Upper lobe of right lung (tissue), 1 donor: ENCODE measurements at regions not wholly inside any gene's neighbourhood (a gene's known extent, or its start where the extent isn't known, plus 50 kb on each side); places are given as distances from the start of the nearest gene placed in this dataset.
"Not testable (repeated sequence)": the region's sequence is repeated elsewhere in the genome, so short reads cannot be mapped to it uniquely, and the experiment has no call there.

ENCODE experiments used
- ATAC-seq: fragments of 200-7000 bp; cut with Tn5 transposase; one replicate; pipeline ENCODE4 v1.9.1; 2020; ENCODE audit warnings: mild to moderate bottlenecking, moderate library complexity
- DNase-seq: peaks from one replicate; pipeline ENCODE4 v3.0.0-alpha.2; 2020
- H3K27ac ChIP-seq: fragments of 200-600 bp; one replicate; pipeline ENCODE4 v1.8.0; 2022
- H3K27me3 ChIP-seq: fragments of 200-600 bp; one replicate; pipeline ENCODE4 v1.8.0; 2022; ENCODE audit warnings: mild to moderate bottlenecking
- H3K36me3 ChIP-seq: fragments of 200-600 bp; one replicate; pipeline ENCODE4 v1.8.0; 2022
- H3K4me1 ChIP-seq: fragments of 200-600 bp; one replicate; pipeline ENCODE4 v1.8.0; 2022
- H3K4me3 ChIP-seq: fragments of 200-600 bp; one replicate; pipeline ENCODE4 v1.8.0; 2022; ENCODE audit warnings: mild to moderate bottlenecking
- H3K9me3 ChIP-seq: fragments of 200-600 bp; one replicate; pipeline ENCODE4 v1.8.0; 2022
- intact Hi-C: fragments of 100-400 bp; cut with DNase I; formaldehyde crosslinking; loops from one replicate; pipeline ENCODE4 v1.11.0; 2022
- TF ChIP-seq, protein P1 (sequence below): fragments of 200-600 bp; IDR thresholded peaks from one replicate; pipeline ENCODE4 v1.8.0; 2022; ENCODE audit warnings: antibody characterized with exemption
- donor health status: DM: no; HTN: yes; CAD: no; lungs with severe emphysema.

DNA sequence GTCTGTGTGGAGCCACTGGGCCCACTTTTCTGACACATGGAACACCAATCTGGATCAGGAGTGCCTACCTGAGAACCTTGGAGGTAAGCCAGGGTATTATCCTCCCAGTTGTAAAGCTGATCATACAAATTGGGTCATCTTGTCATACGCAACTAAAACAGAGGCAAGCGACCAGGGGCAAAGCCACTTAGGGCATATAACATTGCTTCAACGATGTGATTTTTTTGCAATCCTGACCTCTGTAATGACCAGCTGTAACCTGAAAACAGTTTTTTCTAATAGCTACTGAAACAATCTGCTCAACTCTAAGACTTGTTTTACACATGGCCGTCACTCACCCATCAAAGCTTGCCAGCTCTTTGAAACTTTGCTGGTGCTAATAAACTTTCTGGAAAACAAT lies 261.5 kb upstream of the AGTR2 start:
- Histone ChIP-seq H3K27me3 (no peaks in the 10 kb centered on the region), H3K27ac (no peak overlapping the region), H3K36me3 (no peaks in the 10 kb centered on the region), H3K4me1 (no peaks in the 10 kb centered on the region), H3K9me3 (no peaks in the 10 kb centered on the region), H3K4me3 (no peak overlapping the region)
- no peak for ATAC-seq
- no peak for DNase-seq
- TF ChIP-seq, protein P1, sequence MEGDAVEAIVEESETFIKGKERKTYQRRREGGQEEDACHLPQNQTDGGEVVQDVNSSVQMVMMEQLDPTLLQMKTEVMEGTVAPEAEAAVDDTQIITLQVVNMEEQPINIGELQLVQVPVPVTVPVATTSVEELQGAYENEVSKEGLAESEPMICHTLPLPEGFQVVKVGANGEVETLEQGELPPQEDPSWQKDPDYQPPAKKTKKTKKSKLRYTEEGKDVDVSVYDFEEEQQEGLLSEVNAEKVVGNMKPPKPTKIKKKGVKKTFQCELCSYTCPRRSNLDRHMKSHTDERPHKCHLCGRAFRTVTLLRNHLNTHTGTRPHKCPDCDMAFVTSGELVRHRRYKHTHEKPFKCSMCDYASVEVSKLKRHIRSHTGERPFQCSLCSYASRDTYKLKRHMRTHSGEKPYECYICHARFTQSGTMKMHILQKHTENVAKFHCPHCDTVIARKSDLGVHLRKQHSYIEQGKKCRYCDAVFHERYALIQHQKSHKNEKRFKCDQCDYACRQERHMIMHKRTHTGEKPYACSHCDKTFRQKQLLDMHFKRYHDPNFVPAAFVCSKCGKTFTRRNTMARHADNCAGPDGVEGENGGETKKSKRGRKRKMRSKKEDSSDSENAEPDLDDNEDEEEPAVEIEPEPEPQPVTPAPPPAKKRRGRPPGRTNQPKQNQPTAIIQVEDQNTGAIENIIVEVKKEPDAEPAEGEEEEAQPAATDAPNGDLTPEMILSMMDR, result no peak
- intact Hi-C loops, result no loop called here

DNA sequence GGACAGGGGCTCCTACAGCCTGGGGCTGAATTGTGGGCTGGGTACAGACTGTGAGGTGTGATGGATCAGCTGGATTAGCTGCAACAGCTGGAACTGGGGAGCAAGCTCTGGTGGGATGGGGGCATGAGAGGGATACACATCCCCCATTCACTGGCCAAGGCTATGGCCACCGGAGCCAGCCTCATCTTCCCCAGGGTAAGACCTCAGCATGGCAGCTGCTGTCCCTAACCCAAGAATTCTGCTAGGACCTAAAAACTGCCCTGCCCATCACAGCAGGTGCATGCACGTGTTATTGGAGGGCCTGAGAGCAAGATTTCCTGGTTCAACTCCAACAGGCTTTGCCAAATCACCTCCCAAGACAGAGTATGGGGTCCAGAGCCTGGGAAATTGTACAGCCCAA lies 258.6 kb upstream of the AGTR2 start:
- TF ChIP-seq, protein P1, result no peak
- DNase-seq, result no peak
- intact Hi-C loops, result no loop called here

DNA sequence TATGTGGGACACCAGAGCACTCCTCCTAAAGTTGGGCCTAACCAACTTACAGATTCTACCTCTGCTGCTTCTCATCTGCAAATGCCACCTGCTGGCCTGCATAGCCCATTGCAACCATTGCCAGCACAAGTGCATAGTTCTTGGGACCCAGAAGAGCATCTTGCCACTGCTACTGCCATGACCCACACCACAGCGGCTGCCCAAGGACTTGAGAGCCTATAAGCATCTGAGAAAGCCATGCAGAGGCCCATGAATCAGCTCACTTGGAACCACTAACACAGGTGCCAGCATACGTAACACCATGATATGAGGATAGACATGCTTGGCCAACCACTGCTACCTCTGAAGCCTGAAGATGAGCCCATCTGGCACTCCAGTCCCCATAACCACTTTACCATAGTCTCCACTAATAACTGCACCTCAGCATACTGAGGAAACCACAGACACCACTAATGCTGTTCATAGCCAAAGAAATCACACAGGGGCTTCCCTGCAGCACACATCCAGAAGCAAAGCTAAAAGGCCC lies 258.1 kb upstream of the AGTR2 start:
- no peak overlapping the region for H3K27ac ChIP-seq
- H3K4me1 ChIP-seq, result no peaks in the 10 kb centered on the region
- no peaks in the 10 kb centered on the region for H3K27me3 ChIP-seq
- TF ChIP-seq, protein P1, result no peak
- intact Hi-C loops, result no loop called here
- no peaks in the 10 kb centered on the region for H3K9me3 ChIP-seq
- no peak overlapping the region for H3K4me3 ChIP-seq
- ATAC-seq (no peak), DNase-seq (no peak)
- no peaks in the 10 kb centered on the region for H3K36me3 ChIP-seq

More for the DNA sequence above, 258.6 kb upstream of the AGTR2 start:
- Histone ChIP-seq H3K36me3 (no peaks in the 10 kb centered on the region), H3K9me3 (no peaks in the 10 kb centered on the region), H3K27ac (no peak overlapping the region), H3K4me1 (no peaks in the 10 kb centered on the region), H3K27me3 (no peaks in the 10 kb centered on the region), H3K4me3 (no peak overlapping the region)
- no peak for ATAC-seq

DNA sequence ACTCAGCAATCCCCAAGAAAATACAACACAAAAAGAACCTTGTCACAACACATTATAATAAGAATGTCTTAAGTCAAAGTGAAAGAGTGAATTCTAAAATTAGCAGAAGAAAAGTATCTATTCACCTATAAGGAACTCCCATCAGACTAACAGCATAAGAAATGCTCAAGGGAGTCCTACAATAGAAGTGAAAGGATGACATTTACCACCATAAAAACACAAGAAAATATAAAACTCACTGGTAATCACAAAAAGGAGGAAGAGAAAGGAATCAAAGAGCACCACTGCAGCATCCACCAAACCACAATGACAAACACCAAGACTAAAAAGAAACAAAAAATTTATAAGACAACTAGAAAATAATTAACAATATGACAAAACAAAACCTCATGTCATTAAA lies 257.0 kb upstream of the AGTR2 start:
- ATAC-seq, result no peak
- H3K27ac ChIP-seq, result no peak overlapping the region
- no peak for DNase-seq
- H3K27me3 ChIP-seq, result no peaks in the 10 kb centered on the region
- no peaks in the 10 kb centered on the region for H3K36me3 ChIP-seq
- no peaks in the 10 kb centered on the region for H3K9me3 ChIP-seq
- H3K4me1 ChIP-seq, result no peaks in the 10 kb centered on the region
- H3K4me3 ChIP-seq, result no peak overlapping the region
- TF ChIP-seq, protein P1, result no peak
- intact Hi-C loops, result no loop called here

DNA sequence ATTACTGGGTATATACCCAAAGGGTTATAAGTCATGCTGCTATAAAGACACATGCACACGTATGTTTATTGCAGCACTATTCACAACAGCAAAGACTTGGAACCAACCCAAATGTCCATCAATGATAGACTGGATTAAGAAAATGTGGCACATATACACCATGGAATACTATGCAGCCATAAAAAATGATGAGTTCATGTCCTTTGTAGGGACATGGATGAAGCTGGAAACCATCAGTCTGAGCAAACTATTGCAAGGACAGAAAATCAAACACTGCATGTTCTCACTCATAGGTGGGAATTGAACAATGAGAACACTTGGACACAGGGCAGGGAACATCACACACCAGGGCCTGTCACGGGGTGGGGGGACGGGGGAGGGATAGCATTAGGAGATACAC lies 254.9 kb upstream of the AGTR2 start:
- H3K9me3 ChIP-seq, intact Hi-C loops, H3K27ac ChIP-seq, H3K4me1 ChIP-seq, ATAC-seq, H3K27me3 ChIP-seq, H3K4me3 ChIP-seq, DNase-seq, H3K36me3 ChIP-seq: not testable (repeated sequence)

DNA sequence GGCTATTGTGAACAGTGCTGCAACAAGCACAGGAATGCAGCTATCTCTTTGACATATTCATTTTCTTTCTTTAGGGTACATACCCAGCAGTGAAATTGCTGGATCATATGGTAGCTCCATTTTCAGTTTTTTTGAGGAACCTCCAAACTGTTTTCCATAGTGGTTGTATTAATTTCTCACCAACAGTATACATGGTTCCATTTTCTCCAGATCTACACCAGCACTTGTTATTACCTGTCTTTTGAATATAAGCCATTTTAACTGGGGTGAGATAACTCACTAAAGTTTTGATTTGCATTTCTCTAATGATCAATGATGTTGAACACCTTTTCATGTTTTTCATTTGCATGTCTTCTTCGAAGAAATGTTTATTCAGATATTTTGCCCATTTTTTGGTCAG lies 241.1 kb upstream of the AGTR2 start:
- no peak for ATAC-seq
- Histone ChIP-seq H3K4me3 (no peak overlapping the region), H3K4me1 (no peaks in the 10 kb centered on the region), H3K9me3 (peaks cover 7% of the 10 kb centered on the region), H3K27me3 (no peaks in the 10 kb centered on the region), H3K36me3 (no peaks in the 10 kb centered on the region), H3K27ac (no peak overlapping the region)
- no peak for DNase-seq
- TF ChIP-seq, protein P1, result no peak
- intact Hi-C loops, result no loop called here
